ENCODE measurements at regions not wholly inside any gene's neighbourhood (a gene's known extent, or its start where the extent isn't known, plus 50 kb on each side); places are given as distances from the start of the nearest gene placed in this dataset.

DNA sequence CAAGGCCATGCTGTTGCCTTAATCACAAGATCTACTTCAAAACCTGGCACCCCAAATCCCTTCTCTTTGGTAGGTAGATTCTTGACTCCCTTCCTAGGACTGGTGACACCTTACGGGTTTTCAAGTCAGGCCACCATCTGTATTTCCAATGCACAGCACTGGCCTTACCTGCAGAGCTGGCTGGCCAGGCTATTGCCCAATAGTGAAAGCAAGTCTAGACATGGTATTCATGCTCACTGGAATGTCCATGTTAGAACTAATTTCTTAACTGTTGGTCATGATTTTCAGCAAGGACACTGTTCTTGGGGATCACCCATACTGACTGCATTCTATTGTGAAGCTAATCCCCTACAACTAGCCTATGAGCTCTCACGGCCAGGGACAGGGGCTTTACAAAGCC is 313.1 kb upstream of the RNF32 start:
- ATAC-seq = no peak
- no TSS peak for BruUV-seq (replicated peaks)
- ChIA-PET CTCF (ENCODE audit: low intra/inter-chr PET ratio, low total read pairs) (no interaction called here), POLR2A (no interaction called here)
- Histone ChIP-seq H3K79me2 (ENCODE audit: insufficient read depth, low read length) (no peaks in the 10 kb centered on the region), H2AFZ (ENCODE audit: low read length) (no peak overlapping the region), H3K27me3 (ENCODE audit: control insufficient read depth in 1 of 2, insufficient read depth in 2 of 2, low read length in 2 of 2) (0 out of 5 replicates have a peak, but pooled peaks cover 2 to 10% of the 10 kb centered on the region in 2 experiments), H3K27ac (ENCODE audit: extremely low read length, insufficient read depth, low read length) (no peak overlapping the region), H3K4me2 (ENCODE audit: low read depth, low read length) (no peak overlapping the region), H3K4me3 (replicated peaks in 1 of 3; ENCODE audit: insufficient read depth in 1 of 3, low read depth in 2 of 3, low read length in 3 of 3) (no peak overlapping the region), H3K4me1 (ENCODE audit: insufficient read depth, low read length) (no peaks in the 10 kb centered on the region), H3K9ac (ENCODE audit: insufficient read depth, low read depth, low read length) (no peak overlapping the region), H4K20me1 (ENCODE audit: insufficient read depth, low read length) (no peaks in the 10 kb centered on the region), H3K9me3 (ENCODE audit: low read length) (peaks cover 5% of the 10 kb centered on the region; the same call in 1 of the 2 replicates), H3K36me3 (replicated peaks in 1 of 2; ENCODE audit: control insufficient read depth in 1 of 2, insufficient read depth in 2 of 2, low read length in 2 of 2) (no peaks in the 10 kb centered on the region)
- WGBS (ENCODE audit: low lambda C conversion rate) = 29% methylated on average over 2 of the region's 2 CpGs
- TF ChIP-seq EHMT2 (IDR thresholded peaks at IDR 0.05; ENCODE audit: borderline replicate concordance, low read depth, low read length) = no peak
- TF ChIP-seq, protein P1, sequence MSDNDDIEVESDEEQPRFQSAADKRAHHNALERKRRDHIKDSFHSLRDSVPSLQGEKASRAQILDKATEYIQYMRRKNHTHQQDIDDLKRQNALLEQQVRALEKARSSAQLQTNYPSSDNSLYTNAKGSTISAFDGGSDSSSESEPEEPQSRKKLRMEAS (IDR thresholded peaks at IDR 0.05) = no peak
- TF ChIP-seq TAF15 (IDR thresholded peaks at IDR 0.05; ENCODE audit: low read depth, low read length, poor library complexity, severe bottlenecking) = no peak
- peak; percentile 71; the same call in 1 of the 2 replicates for TF ChIP-seq CEBPB (IDR thresholded peaks at IDR 0.05; ENCODE audit: borderline replicate concordance, low read depth, low read length)
- no peak for FAIRE-seq
- in situ Hi-C loops (cut with HindIII; ENCODE audit: extremely low pct_ligation_motif_present, low pct_unique_long_range_greater_than_20kb) = no loop called here
- intact Hi-C loops (cut with micrococcal nuclease; ENCODE audit: unreplicated experiment) = no loop called here
- DNase-seq (ENCODE audit: low spot score) = no peak

DNA sequence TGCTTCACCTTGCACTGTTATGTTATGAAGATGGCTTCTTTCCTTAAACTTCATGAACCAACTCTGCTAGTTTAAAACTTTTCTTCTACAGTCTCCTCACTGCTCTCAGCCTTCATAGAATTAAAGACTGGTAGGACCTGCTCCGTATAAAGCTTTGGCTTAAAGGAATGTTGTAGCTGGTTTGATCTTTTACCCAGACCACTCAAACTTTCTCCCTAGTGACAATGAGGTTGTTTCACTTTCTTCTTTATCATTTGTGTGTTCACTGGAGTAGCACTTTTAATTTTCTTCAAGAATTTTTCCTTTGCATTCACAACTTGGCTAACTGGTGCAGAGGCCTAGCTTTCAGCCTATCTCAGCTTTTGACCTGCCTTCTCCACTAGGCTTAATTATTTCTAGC is 316.4 kb upstream of the RNF32 start:
- WGBS (ENCODE audit: low lambda C conversion rate) = 37% methylated on average over 1 of the region's 1 CpG
- no peak for FAIRE-seq

More for the DNA sequence above, 316.4 kb upstream of the RNF32 start:
- Histone ChIP-seq H3K36me3 (replicated peaks in 1 of 2; ENCODE audit: control insufficient read depth in 1 of 2, insufficient read depth in 2 of 2, low read length in 2 of 2) (no peaks in the 10 kb centered on the region), H4K20me1 (ENCODE audit: insufficient read depth, low read length) (no peaks in the 10 kb centered on the region), H3K4me3 (replicated peaks in 1 of 3; ENCODE audit: insufficient read depth in 1 of 3, low read depth in 2 of 3, low read length in 3 of 3) (no peak overlapping the region), H3K4me1 (ENCODE audit: insufficient read depth, low read length) (no peaks in the 10 kb centered on the region), H3K4me2 (ENCODE audit: low read depth, low read length) (no peak overlapping the region), H3K27ac (ENCODE audit: extremely low read length, insufficient read depth, low read length) (no peak overlapping the region), H3K79me2 (ENCODE audit: insufficient read depth, low read length) (no peaks in the 10 kb centered on the region), H3K9ac (ENCODE audit: insufficient read depth, low read depth, low read length) (no peak overlapping the region), H3K27me3 (ENCODE audit: control insufficient read depth in 1 of 2, insufficient read depth in 2 of 2, low read length in 2 of 2) (peaks cover 2 to 9% of the 10 kb centered on the region in 2 experiments; a peak in 1 of 5 replicates), H3K9me3 (ENCODE audit: low read length) (no peaks in the 10 kb centered on the region), H2AFZ (ENCODE audit: low read length) (no peak overlapping the region)
- no TSS peak for BruUV-seq (replicated peaks)
- no peak for ATAC-seq
- ChIA-PET POLR2A (no interaction called here), CTCF (ENCODE audit: low intra/inter-chr PET ratio, low total read pairs) (no interaction called here)
- intact Hi-C loops (cut with micrococcal nuclease; ENCODE audit: unreplicated experiment) (no loop called here), in situ Hi-C loops (cut with HindIII; ENCODE audit: extremely low pct_ligation_motif_present, low pct_unique_long_range_greater_than_20kb) (no loop called here)
- TF ChIP-seq MEIS2 (CRISPR knock-in tag; IDR thresholded peaks at IDR 0.05) = no peak
- TF ChIP-seq, protein P2, sequence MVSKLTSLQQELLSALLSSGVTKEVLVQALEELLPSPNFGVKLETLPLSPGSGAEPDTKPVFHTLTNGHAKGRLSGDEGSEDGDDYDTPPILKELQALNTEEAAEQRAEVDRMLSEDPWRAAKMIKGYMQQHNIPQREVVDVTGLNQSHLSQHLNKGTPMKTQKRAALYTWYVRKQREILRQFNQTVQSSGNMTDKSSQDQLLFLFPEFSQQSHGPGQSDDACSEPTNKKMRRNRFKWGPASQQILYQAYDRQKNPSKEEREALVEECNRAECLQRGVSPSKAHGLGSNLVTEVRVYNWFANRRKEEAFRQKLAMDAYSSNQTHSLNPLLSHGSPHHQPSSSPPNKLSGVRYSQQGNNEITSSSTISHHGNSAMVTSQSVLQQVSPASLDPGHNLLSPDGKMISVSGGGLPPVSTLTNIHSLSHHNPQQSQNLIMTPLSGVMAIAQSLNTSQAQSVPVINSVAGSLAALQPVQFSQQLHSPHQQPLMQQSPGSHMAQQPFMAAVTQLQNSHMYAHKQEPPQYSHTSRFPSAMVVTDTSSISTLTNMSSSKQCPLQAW (CRISPR knock-in tag; IDR thresholded peaks at IDR 0.05) = no peak
- no peak for TF ChIP-seq RORA (CRISPR knock-in tag; IDR thresholded peaks at IDR 0.05)
- TF ChIP-seq, protein P3, sequence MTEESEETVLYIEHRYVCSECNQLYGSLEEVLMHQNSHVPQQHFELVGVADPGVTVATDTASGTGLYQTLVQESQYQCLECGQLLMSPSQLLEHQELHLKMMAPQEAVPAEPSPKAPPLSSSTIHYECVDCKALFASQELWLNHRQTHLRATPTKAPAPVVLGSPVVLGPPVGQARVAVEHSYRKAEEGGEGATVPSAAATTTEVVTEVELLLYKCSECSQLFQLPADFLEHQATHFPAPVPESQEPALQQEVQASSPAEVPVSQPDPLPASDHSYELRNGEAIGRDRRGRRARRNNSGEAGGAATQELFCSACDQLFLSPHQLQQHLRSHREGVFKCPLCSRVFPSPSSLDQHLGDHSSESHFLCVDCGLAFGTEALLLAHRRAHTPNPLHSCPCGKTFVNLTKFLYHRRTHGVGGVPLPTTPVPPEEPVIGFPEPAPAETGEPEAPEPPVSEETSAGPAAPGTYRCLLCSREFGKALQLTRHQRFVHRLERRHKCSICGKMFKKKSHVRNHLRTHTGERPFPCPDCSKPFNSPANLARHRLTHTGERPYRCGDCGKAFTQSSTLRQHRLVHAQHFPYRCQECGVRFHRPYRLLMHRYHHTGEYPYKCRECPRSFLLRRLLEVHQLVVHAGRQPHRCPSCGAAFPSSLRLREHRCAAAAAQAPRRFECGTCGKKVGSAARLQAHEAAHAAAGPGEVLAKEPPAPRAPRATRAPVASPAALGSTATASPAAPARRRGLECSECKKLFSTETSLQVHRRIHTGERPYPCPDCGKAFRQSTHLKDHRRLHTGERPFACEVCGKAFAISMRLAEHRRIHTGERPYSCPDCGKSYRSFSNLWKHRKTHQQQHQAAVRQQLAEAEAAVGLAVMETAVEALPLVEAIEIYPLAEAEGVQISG (CRISPR knock-in tag; IDR thresholded peaks at IDR 0.05) = no peak
- no peak for TF ChIP-seq HHEX (CRISPR knock-in tag; IDR thresholded peaks at IDR 0.05)
- no peak for TF ChIP-seq ZNF607 (CRISPR knock-in tag; IDR thresholded peaks at IDR 0.05; ENCODE audit: borderline replicate concordance)
- no peak for TF ChIP-seq MTA1 (CRISPR knock-in tag; IDR thresholded peaks at IDR 0.05; ENCODE audit: borderline replicate concordance)
- TF ChIP-seq ZNF30 (CRISPR knock-in tag; IDR thresholded peaks at IDR 0.05) = no peak
- TF ChIP-seq GFI1 (CRISPR knock-in tag; IDR thresholded peaks at IDR 0.05; ENCODE audit: borderline replicate concordance) = no peak
- TF ChIP-seq ZNF703 (CRISPR knock-in tag; IDR thresholded peaks at IDR 0.05; ENCODE audit: borderline replicate concordance) = no peak
- TF ChIP-seq RNF2 (conservative IDR thresholded peaks at IDR 0.05; ENCODE audit: low read depth) = no peak
- no peak for TF ChIP-seq TSC22D2 (CRISPR knock-in tag; IDR thresholded peaks at IDR 0.05; ENCODE audit: borderline replicate concordance)
- no peak for DNase-seq (ENCODE audit: low spot score)

All from HepG2 (cell line).